ENCODE measurements at regions not wholly inside any gene's neighbourhood (a gene's known extent, or its start where the extent isn't known, plus 50 kb on each side); places are given as distances from the start of the nearest gene placed in this dataset.

- H3K27me3 ChIP-seq (ENCODE audit: control insufficient read depth, low read length): no peaks in the 10 kb centered on the region
Measured at GRCh38 chr12:97994746-97995484, 520.5 kb upstream of the TMPO start.

GRCh38 chr12:97995559-97995958 lies 519.8 kb upstream of the TMPO start:
- Histone ChIP-seq H3K9me3 (ENCODE audit: control insufficient read depth, insufficient read depth, low read length) (no peaks in the 10 kb centered on the region), H4K20me1 (ENCODE audit: control insufficient read depth, insufficient read depth, low read depth, low read length) (no peaks in the 10 kb centered on the region), H3K4me3 (ENCODE audit: low read length) (no peak overlapping the region), H3K36me3 (ENCODE audit: control insufficient read depth, low read length) (no peaks in the 10 kb centered on the region), H3F3A (ENCODE audit: control insufficient read depth, insufficient read depth) (no peaks in the 10 kb centered on the region), H3K4me1 (ENCODE audit: control insufficient read depth, low read length) (no peaks in the 10 kb centered on the region), H3K9me2 (replicated peaks; ENCODE audit: control insufficient read depth, low read length) (no peaks in the 10 kb centered on the region), H3K27me3 (ENCODE audit: control insufficient read depth, low read length) (no peaks in the 10 kb centered on the region), H3K4me2 (ENCODE audit: low read length) (no peak overlapping the region), H3K79me2 (ENCODE audit: control insufficient read depth, low read length) (no peaks in the 10 kb centered on the region), H3K27ac (ENCODE audit: low read depth, low read length) (no peak overlapping the region)
- TF ChIP-seq EZH2phosphoT487 (IDR thresholded peaks at IDR 0.05; ENCODE audit: borderline replicate concordance, low read length) (no peak), CTCF (IDR thresholded peaks at IDR 0.05; ENCODE audit: low read depth, low read length, poor library complexity, severe bottlenecking) (no peak)

More at GRCh38 chr12:97994746-97995484, 520.5 kb upstream of the TMPO start:
- no peak overlapping the region for H3K4me2 ChIP-seq (ENCODE audit: low read length)
- no peaks in the 10 kb centered on the region for H3K4me1 ChIP-seq (ENCODE audit: control insufficient read depth, low read length)
- H3K9me3 ChIP-seq (ENCODE audit: control insufficient read depth, insufficient read depth, low read length): no peaks in the 10 kb centered on the region
- H3F3A ChIP-seq (ENCODE audit: control insufficient read depth, insufficient read depth): no peaks in the 10 kb centered on the region
- TF ChIP-seq CTCF (IDR thresholded peaks at IDR 0.05; ENCODE audit: low read depth, low read length, poor library complexity, severe bottlenecking) (no peak), EZH2phosphoT487 (IDR thresholded peaks at IDR 0.05; ENCODE audit: borderline replicate concordance, low read length) (no peak)
- H3K36me3 ChIP-seq (ENCODE audit: control insufficient read depth, low read length): no peaks in the 10 kb centered on the region
- H3K27ac ChIP-seq (ENCODE audit: low read depth, low read length): no peak overlapping the region
- H3K9me2 ChIP-seq (replicated peaks; ENCODE audit: control insufficient read depth, low read length): no peaks in the 10 kb centered on the region
- no peaks in the 10 kb centered on the region for H3K79me2 ChIP-seq (ENCODE audit: control insufficient read depth, low read length)
- H4K20me1 ChIP-seq (ENCODE audit: control insufficient read depth, insufficient read depth, low read depth, low read length): no peaks in the 10 kb centered on the region
- no peak overlapping the region for H3K4me3 ChIP-seq (ENCODE audit: low read length)

GRCh38 chr12:98001430-98001829 lies 514.0 kb upstream of the TMPO start:
- Histone ChIP-seq H3K36me3 (ENCODE audit: control insufficient read depth, low read length) (no peaks in the 10 kb centered on the region), H3K4me2 (ENCODE audit: low read length) (no peak overlapping the region), H3K4me3 (ENCODE audit: low read length) (no peak overlapping the region), H4K20me1 (ENCODE audit: control insufficient read depth, insufficient read depth, low read depth, low read length) (0 out of 2 replicates have a peak, but pooled peaks cover 2% of the 10 kb centered on the region), H3F3A (ENCODE audit: control insufficient read depth, insufficient read depth) (no peaks in the 10 kb centered on the region), H3K27me3 (ENCODE audit: control insufficient read depth, low read length) (peaks cover 4% of the 10 kb centered on the region; the same call in 1 of the 2 replicates), H3K9me2 (replicated peaks; ENCODE audit: control insufficient read depth, low read length) (no peaks in the 10 kb centered on the region), H3K4me1 (ENCODE audit: control insufficient read depth, low read length) (no peaks in the 10 kb centered on the region), H3K79me2 (ENCODE audit: control insufficient read depth, low read length) (no peaks in the 10 kb centered on the region), H3K27ac (ENCODE audit: low read depth, low read length) (no peak overlapping the region), H3K9me3 (ENCODE audit: control insufficient read depth, insufficient read depth, low read length) (no peaks in the 10 kb centered on the region)
- no peak for TF ChIP-seq CTCF (IDR thresholded peaks at IDR 0.05; ENCODE audit: low read depth, low read length, poor library complexity, severe bottlenecking)
- TF ChIP-seq EZH2phosphoT487 (IDR thresholded peaks at IDR 0.05; ENCODE audit: borderline replicate concordance, low read length): no peak

Data from DOHH2 (cell line).